ENCODE measurements at regions not wholly inside any gene's neighbourhood (a gene's known extent, or its start where the extent isn't known, plus 50 kb on each side); places are given as distances from the start of the nearest gene placed in this dataset.

DNA sequence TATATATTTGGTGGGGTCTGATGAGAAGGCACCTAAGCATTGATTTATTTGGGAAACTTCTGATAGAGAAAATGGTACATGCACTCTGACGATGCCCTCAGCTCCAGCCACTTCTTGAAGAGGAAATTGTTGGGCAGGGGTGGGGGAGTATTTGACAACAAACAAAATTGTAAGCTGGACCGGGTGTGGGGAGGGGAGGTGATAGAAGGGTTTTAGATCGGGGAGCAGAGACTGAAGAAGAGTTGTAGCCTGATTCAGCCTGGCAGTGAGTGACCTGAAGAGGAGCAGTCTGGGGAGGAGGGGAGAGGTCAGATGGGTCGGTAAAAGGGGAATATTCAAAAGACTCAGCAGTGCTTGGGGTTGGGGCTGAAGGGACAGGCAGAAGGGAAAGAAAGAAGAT lies 2284.7 kb downstream of the TP53TG3F start:
- no peak overlapping the region for H2BK120ac ChIP-seq (ENCODE audit: low read depth, low read length, poor library complexity, severe bottlenecking)
- TF ChIP-seq, protein P1, sequence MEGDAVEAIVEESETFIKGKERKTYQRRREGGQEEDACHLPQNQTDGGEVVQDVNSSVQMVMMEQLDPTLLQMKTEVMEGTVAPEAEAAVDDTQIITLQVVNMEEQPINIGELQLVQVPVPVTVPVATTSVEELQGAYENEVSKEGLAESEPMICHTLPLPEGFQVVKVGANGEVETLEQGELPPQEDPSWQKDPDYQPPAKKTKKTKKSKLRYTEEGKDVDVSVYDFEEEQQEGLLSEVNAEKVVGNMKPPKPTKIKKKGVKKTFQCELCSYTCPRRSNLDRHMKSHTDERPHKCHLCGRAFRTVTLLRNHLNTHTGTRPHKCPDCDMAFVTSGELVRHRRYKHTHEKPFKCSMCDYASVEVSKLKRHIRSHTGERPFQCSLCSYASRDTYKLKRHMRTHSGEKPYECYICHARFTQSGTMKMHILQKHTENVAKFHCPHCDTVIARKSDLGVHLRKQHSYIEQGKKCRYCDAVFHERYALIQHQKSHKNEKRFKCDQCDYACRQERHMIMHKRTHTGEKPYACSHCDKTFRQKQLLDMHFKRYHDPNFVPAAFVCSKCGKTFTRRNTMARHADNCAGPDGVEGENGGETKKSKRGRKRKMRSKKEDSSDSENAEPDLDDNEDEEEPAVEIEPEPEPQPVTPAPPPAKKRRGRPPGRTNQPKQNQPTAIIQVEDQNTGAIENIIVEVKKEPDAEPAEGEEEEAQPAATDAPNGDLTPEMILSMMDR (conservative IDR thresholded peaks at IDR 0.05), result no peak
- H3K36me3 Mint-ChIP-seq (ENCODE audit: insufficient read depth in 1 of 3, low read depth in 3 of 3), result peaks cover 32 to 61% (median 51%) of the 10 kb centered on the region in 3 experiments

More for the DNA sequence above, 2284.7 kb downstream of the TP53TG3F start:
- H3K4me1 Mint-ChIP-seq, result no peaks in the 10 kb centered on the region
- no peak overlapping the region for H3K9ac ChIP-seq (ENCODE audit: extremely low read depth, insufficient read length, low read length)
- no peaks in the 10 kb centered on the region for H3K79me1 ChIP-seq (ENCODE audit: insufficient read depth, low read depth, low read length, poor library complexity, severe bottlenecking)
- no peak overlapping the region for H3K4me3 Mint-ChIP-seq
- no peak overlapping the region for H2BK20ac ChIP-seq (ENCODE audit: low read depth, low read length, poor library complexity, severe bottlenecking)
- no peak overlapping the region for H4K5ac ChIP-seq (ENCODE audit: insufficient read length, low read depth, low read length)
- H3K14ac ChIP-seq (ENCODE audit: insufficient read depth, low read length), result no peak overlapping the region
- H4K91ac ChIP-seq (ENCODE audit: insufficient read length, low read depth, low read length), result no peak overlapping the region
- H3K9me3 Mint-ChIP-seq, result peaks cover 91 to 98% of the 10 kb centered on the region in 2 experiments
- no CpG with 5 or more reads among the region's 4 CpGs for WGBS (ENCODE audit: extremely low coverage, insufficient read length, low lambda C conversion rate)
- H2AK5ac ChIP-seq (ENCODE audit: insufficient read length, low read length), result no peak overlapping the region
- H3K79me2 ChIP-seq (ENCODE audit: insufficient read depth, low read length), result no peaks in the 10 kb centered on the region
- H3K27ac ChIP-seq (ENCODE audit: insufficient read length, low read depth, low read length), result no peak overlapping the region
- no peak overlapping the region for H3K23ac ChIP-seq (ENCODE audit: insufficient read length, low read depth, low read length)
- no peaks in the 10 kb centered on the region for H3K4me1 ChIP-seq (ENCODE audit: insufficient read depth, low read length)
- H4K20me1 ChIP-seq (ENCODE audit: control insufficient read depth, insufficient read depth, insufficient read length), result no peaks in the 10 kb centered on the region
- no peak overlapping the region for H3T11ph ChIP-seq (ENCODE audit: low read length)
- peaks cover 99% of the 10 kb centered on the region for H3K9me3 ChIP-seq (ENCODE audit: control insufficient read depth, low read depth, low read length)
- no peak overlapping the region for H2BK5ac ChIP-seq (ENCODE audit: insufficient read length, low read length)
- H2BK15ac ChIP-seq (ENCODE audit: low read depth, low read length), result no peak overlapping the region
- H3K27me3 ChIP-seq (ENCODE audit: insufficient read depth, low read length), result no peaks in the 10 kb centered on the region
- H2BK12ac ChIP-seq (ENCODE audit: insufficient read length, low read depth, low read length), result no peak overlapping the region
- H2AFZ ChIP-seq (ENCODE audit: low read length), result no peak overlapping the region
- peaks cover 7% of the 10 kb centered on the region for H3K27me3 Mint-ChIP-seq (ENCODE audit: low read depth)
- no peaks in the 10 kb centered on the region for H3K23me2 ChIP-seq (ENCODE audit: insufficient read length, low read depth, low read length, poor library complexity, severe bottlenecking)
- no peak overlapping the region for H3K27ac Mint-ChIP-seq
- H3K18ac ChIP-seq (ENCODE audit: insufficient read length, low read depth, low read length), result no peak overlapping the region
- no peak overlapping the region for H3K56ac ChIP-seq (ENCODE audit: insufficient read length, low read depth, low read length)
- no peak overlapping the region for H3K4ac ChIP-seq (ENCODE audit: low read depth, low read length)
- no peak overlapping the region for H4K8ac ChIP-seq (replicated peaks; ENCODE audit: insufficient read length, low read depth, low read length)
- no peak for DNase-seq
- H3K4me2 ChIP-seq (ENCODE audit: insufficient read depth, insufficient read length, low read length), result no peak overlapping the region

All from H9 (cell line).